ENCODE measurements at regions not wholly inside any gene's neighbourhood (a gene's known extent, or its start where the extent isn't known, plus 50 kb on each side); places are given as distances from the start of the nearest gene placed in this dataset.

DNA sequence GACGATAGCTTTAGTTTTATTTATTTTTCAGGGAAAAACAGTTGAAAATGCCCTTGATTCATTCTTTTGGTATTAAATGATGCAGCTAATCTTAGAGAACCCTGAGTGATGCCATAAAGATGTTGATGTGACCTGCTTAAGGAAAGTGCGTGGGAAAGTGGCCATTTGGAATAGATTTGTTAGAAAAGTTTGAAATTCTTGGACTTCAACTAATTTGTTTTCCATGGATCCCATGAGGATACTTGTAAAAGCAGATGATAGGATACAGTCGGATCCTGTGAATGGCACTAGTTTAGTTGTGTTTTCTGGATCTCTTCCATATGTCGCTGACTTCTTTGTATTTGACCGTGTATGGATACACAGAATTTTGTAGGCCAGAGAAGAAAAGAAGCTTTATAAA lies 69.0 kb downstream of the SEPTIN7 start:
- TF ChIP-seq, protein P1, sequence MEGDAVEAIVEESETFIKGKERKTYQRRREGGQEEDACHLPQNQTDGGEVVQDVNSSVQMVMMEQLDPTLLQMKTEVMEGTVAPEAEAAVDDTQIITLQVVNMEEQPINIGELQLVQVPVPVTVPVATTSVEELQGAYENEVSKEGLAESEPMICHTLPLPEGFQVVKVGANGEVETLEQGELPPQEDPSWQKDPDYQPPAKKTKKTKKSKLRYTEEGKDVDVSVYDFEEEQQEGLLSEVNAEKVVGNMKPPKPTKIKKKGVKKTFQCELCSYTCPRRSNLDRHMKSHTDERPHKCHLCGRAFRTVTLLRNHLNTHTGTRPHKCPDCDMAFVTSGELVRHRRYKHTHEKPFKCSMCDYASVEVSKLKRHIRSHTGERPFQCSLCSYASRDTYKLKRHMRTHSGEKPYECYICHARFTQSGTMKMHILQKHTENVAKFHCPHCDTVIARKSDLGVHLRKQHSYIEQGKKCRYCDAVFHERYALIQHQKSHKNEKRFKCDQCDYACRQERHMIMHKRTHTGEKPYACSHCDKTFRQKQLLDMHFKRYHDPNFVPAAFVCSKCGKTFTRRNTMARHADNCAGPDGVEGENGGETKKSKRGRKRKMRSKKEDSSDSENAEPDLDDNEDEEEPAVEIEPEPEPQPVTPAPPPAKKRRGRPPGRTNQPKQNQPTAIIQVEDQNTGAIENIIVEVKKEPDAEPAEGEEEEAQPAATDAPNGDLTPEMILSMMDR (IDR thresholded peaks at IDR 0.05), result no peak
- no peak for TF ChIP-seq EZH2 (IDR thresholded peaks at IDR 0.05)

All from neural progenitor cell (in vitro differentiated cells).